ENCODE measurements at regions not wholly inside any gene's neighbourhood (a gene's known extent, or its start where the extent isn't known, plus 50 kb on each side); places are given as distances from the start of the nearest gene placed in this dataset.
A peak's percentile ranks its signal among the peaks of the same experiment; 100 is the strongest.

DNA sequence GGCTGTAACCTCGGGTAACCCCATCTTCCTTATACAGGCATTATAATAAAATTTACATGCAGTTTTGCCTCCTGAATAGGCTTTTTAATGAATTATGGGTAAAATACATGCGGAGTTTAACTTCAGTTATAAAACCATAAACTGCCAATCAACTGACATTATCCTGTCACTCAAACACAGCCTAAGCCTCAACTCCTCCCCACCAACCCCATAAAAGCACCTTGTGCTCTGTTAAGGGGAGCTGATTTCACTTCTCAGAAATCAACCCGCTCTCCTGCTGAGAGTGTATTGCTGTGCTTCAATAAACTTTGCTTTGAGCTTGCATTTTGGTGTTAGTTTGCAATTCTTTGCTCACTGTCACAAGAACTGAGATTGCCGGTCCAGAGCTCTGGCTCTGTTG, 1812.2 kb downstream of the BRINP3 start (continued):
- TF ChIP-seq, protein P1, sequence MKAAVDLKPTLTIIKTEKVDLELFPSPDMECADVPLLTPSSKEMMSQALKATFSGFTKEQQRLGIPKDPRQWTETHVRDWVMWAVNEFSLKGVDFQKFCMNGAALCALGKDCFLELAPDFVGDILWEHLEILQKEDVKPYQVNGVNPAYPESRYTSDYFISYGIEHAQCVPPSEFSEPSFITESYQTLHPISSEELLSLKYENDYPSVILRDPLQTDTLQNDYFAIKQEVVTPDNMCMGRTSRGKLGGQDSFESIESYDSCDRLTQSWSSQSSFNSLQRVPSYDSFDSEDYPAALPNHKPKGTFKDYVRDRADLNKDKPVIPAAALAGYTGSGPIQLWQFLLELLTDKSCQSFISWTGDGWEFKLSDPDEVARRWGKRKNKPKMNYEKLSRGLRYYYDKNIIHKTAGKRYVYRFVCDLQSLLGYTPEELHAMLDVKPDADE (IDR thresholded peaks at IDR 0.05): no peak
- TF ChIP-seq STAT1 (IDR thresholded peaks at IDR 0.05; ENCODE audit: unreplicated experiment) (no peak), JUNB (IDR thresholded peaks at IDR 0.05; ENCODE audit: unreplicated experiment) (no peak), NANOG (IDR thresholded peaks at IDR 0.05; ENCODE audit: borderline replicate concordance) (no peak)

- TF ChIP-seq EZH2 (IDR thresholded peaks at IDR 0.05; ENCODE audit: low read depth, unreplicated experiment) (no peak), CTCF (conservative IDR thresholded peaks at IDR 0.05; ENCODE audit: low read depth in 2 of 2) (peak; percentile 43), ZNF462 (CRISPR knock-in tag; IDR thresholded peaks at IDR 0.05) (no peak)
- Mint-ChIP-seq H3K36me3 (ENCODE audit: low read depth) (peaks cover 21% of the 10 kb centered on the region; the same call in 2 of the 3 replicates), H3K4me3 (no peak overlapping the region), H3K9me3 (peaks cover 3% of the 10 kb centered on the region), H3K4me1 (peaks cover 30% of the 10 kb centered on the region), H3K27me3 (ENCODE audit: insufficient read depth, low read depth, poor library complexity) (peaks cover 1% of the 10 kb centered on the region), H3K27ac (no peak overlapping the region)
- Histone ChIP-seq H3K4me1 (ENCODE audit: insufficient read depth) (peaks cover 13% of the 10 kb centered on the region), H3K27ac (ENCODE audit: low read depth) (no peak overlapping the region), H4K20me1 (replicated peaks; ENCODE audit: insufficient read depth) (no peaks in the 10 kb centered on the region), H2AFZ (no peak overlapping the region), H3K4me2 (no peak overlapping the region), H3K27me3 (ENCODE audit: insufficient read depth) (no peaks in the 10 kb centered on the region), H3K4me3 (no peak overlapping the region), H3K79me2 (replicated peaks; ENCODE audit: insufficient read depth) (no peaks in the 10 kb centered on the region), H3K36me3 (ENCODE audit: insufficient read depth) (no peaks in the 10 kb centered on the region), H3F3A (replicated peaks; ENCODE audit: low read depth) (no peaks in the 10 kb centered on the region), H3K9me2 (ENCODE audit: insufficient read depth) (peaks cover 40% of the 10 kb centered on the region)
- ATAC-seq: peak; percentile 55
- peak; percentile 60 for DNase-seq (ENCODE audit: low spot score)
Measured at GRCh38 chr1:188668083-188668482, 1809.6 kb downstream of the BRINP3 start.

All from GM23338 (cell line).